IMR-90 (cell line): ENCODE measurements at regions not wholly inside any gene's neighbourhood (a gene's known extent, or its start where the extent isn't known, plus 50 kb on each side); places are given as distances from the start of the nearest gene placed in this dataset.

Source experiments
- ATAC-seq: fragments of 200-7000 bp; cut with Tn5 transposase; 2 replicates; pipeline ENCODE4 v1.9.1; 2020; ENCODE audit warnings: low read depth, mild to moderate bottlenecking, moderate library complexity
- BruUV-seq: library from RNA; stranded (reverse); fragments of 400-500 nt; replicated peaks from 2 replicates; lab custom pipeline; 2021; lab: Mats Ljungman, UMichigan
- CTCF ChIA-PET: fragments of 300-600 bp; formaldehyde crosslinking; extraction: SDS; loops from one replicate; lab custom pipeline; 2021; ENCODE audit warnings: antibody characterized with exemption; lab: Yijun Ruan, JAX
- POLR2A ChIA-PET: fragments of 300-600 bp; sonication (Branson Sonifier 250); formaldehyde crosslinking; loops from one replicate; lab custom pipeline; 2022; ENCODE audit warnings: antibody characterized with exemption; ENCODE audit not compliant: unreplicated experiment; lab: Charles Lee
- DNase-seq: peaks from one replicate; pipeline ENCODE4 v3.0.0; 2013
- H2AFZ ChIP-seq: replicated peaks from 2 replicates; pipeline ENCODE3; 2013; ENCODE audit warnings: low read length, mild to moderate bottlenecking; ENCODE audit not compliant: poor library complexity
- H2AK5ac ChIP-seq: 2 replicates; pipeline ENCODE4 v1.6.1; 2013; ENCODE audit warnings: low read depth, low read length, inconsistent platforms
- H2AK9ac ChIP-seq: replicated peaks from 2 replicates; pipeline ENCODE3; 2013; ENCODE audit warnings: mild to moderate bottlenecking, low read depth, low read length, moderate library complexity; ENCODE audit not compliant: poor library complexity
- H2BK120ac ChIP-seq: 2 replicates; pipeline ENCODE4 v1.6.1; 2013; ENCODE audit warnings: low read depth, low read length, inconsistent platforms
- H2BK15ac ChIP-seq: 3 replicates; pipeline ENCODE4 v1.6.1; 2013; ENCODE audit warnings: low read depth, low read length, inconsistent platforms
- H2BK20ac ChIP-seq: 2 replicates; pipeline ENCODE4 v1.6.1; 2013; ENCODE audit warnings: low read depth, mild to moderate bottlenecking, inconsistent platforms, low read length, moderate library complexity
- H2BK5ac ChIP-seq: 2 replicates; pipeline ENCODE4 v1.6.1; 2013; ENCODE audit warnings: mild to moderate bottlenecking, low read depth, low read length, inconsistent platforms; ENCODE audit not compliant: poor library complexity, severe bottlenecking
- H3K14ac ChIP-seq: replicated peaks from 2 replicates; pipeline ENCODE4 v1.6.1; 2013; ENCODE audit warnings: low read depth, low read length, inconsistent platforms
- H3K18ac ChIP-seq: 2 replicates; pipeline ENCODE4 v1.6.1; 2013; ENCODE audit warnings: low read depth, low read length, control low read depth
- H3K23ac ChIP-seq: 2 replicates; pipeline ENCODE4 v1.6.1; 2013; ENCODE audit warnings: low read depth, low read length, inconsistent platforms
- H3K27ac ChIP-seq: 2 replicates; pipeline ENCODE4 v1.5.1; 2013; ENCODE audit warnings: mild to moderate bottlenecking, control low read depth, low read length; ENCODE audit not compliant: insufficient read depth
- H3K27me3 ChIP-seq: 2 replicates; pipeline ENCODE4 v1.6.1; 2013; ENCODE audit warnings: low read length; ENCODE audit not compliant: control insufficient read depth, insufficient read depth
- H3K36me3 ChIP-seq: 2 replicates; pipeline ENCODE4 v1.6.1; 2013; ENCODE audit warnings: low read length, mixed read lengths; ENCODE audit not compliant: control insufficient read depth, insufficient read depth
- H3K4ac ChIP-seq: 2 replicates; pipeline ENCODE4 v1.6.1; 2013; ENCODE audit warnings: low read depth, low read length, inconsistent platforms
- H3K4me1 ChIP-seq: 2 replicates; pipeline ENCODE4 v1.6.1; 2013; ENCODE audit warnings: low read length, mixed read lengths; ENCODE audit not compliant: control insufficient read depth, insufficient read depth
- H3K4me2 ChIP-seq: 2 replicates; pipeline ENCODE4 v1.6.1; 2013; ENCODE audit warnings: low read depth, mild to moderate bottlenecking, control low read depth, low read length, moderate library complexity
- H3K4me3 ChIP-seq: 2 replicates; pipeline ENCODE4 v1.5.1; 2013; ENCODE audit warnings: low read depth, mild to moderate bottlenecking, control low read depth, low read length, moderate library complexity; ENCODE audit not compliant: insufficient read depth
- H3K56ac ChIP-seq: 2 replicates; pipeline ENCODE4 v1.6.1; 2013; ENCODE audit warnings: low read length, inconsistent platforms; ENCODE audit not compliant: insufficient read depth; ENCODE audit errors: extremely low read depth
- H3K79me1 ChIP-seq, 2 experiments: 2 replicates each; pipeline ENCODE4 v1.6.1; 2013; ENCODE audit warnings: low read length in 2 of 2, inconsistent platforms in 1 of 2, low read depth in 1 of 2
- H3K9ac ChIP-seq: 2 replicates; pipeline ENCODE4 v1.6.1; 2013; ENCODE audit warnings: low read depth, low read length, control low read depth
- H3K9me1 ChIP-seq: 2 replicates; pipeline ENCODE4 v1.6.1; 2013; ENCODE audit warnings: low read length, inconsistent platforms; ENCODE audit not compliant: insufficient read depth
- H3K9me3 ChIP-seq: 2 replicates; pipeline ENCODE4 v1.6.1; 2013; ENCODE audit warnings: low read length; ENCODE audit not compliant: control insufficient read depth, insufficient read depth
- H4K20me1 ChIP-seq: 2 replicates; pipeline ENCODE4 v1.6.1; 2013; ENCODE audit warnings: low read length, inconsistent platforms; ENCODE audit not compliant: insufficient read depth
- H4K5ac ChIP-seq: 2 replicates; pipeline ENCODE4 v1.6.1; 2013; ENCODE audit warnings: mild to moderate bottlenecking, low read depth, low read length, control low read depth
- H4K8ac ChIP-seq, 2 experiments: 2 replicates each; pipeline ENCODE4 v1.6.1; 2013; ENCODE audit warnings: low read depth in 2 of 2, low read length in 2 of 2, control low read depth in 1 of 2, inconsistent platforms in 1 of 2
- H4K91ac ChIP-seq: 2 replicates; pipeline ENCODE4 v1.6.1; 2013; ENCODE audit warnings: low read depth, low read length, inconsistent platforms; ENCODE audit not compliant: insufficient read depth
- BHLHE40 ChIP-seq: fragments of 150-350 bp; IDR thresholded peaks from 2 replicates; pipeline ENCODE4 v1.6.1; 2016; ENCODE audit warnings: mild to moderate bottlenecking, low read depth, low read length
- CEBPB ChIP-seq: IDR thresholded peaks from 2 replicates; pipeline ENCODE4 v1.6.1; 2012; ENCODE audit warnings: low read depth, low read length, improper control_type of control experiment
- CHD1 ChIP-seq: IDR thresholded peaks from 2 replicates; pipeline ENCODE4 v1.6.1; 2012; ENCODE audit warnings: low read depth, low read length, improper control_type of control experiment
- CTCF ChIP-seq: conservative IDR thresholded peaks from 2 replicates; pipeline ENCODE4 v1.5.1; 2012; ENCODE audit warnings: mild to moderate bottlenecking, low read depth, low read length, improper control_type of control experiment
- FOS ChIP-seq: fragments of 150-350 bp; IDR thresholded peaks from 2 replicates; pipeline ENCODE4 v1.6.1; 2016; ENCODE audit warnings: low read depth, low read length
- MAFK ChIP-seq: IDR thresholded peaks from 2 replicates; pipeline ENCODE4 v1.6.1; 2012; ENCODE audit warnings: low read depth, low read length, improper control_type of control experiment
- MXI1 ChIP-seq: IDR thresholded peaks from 2 replicates; pipeline ENCODE4 v1.6.1; 2012; ENCODE audit warnings: low read depth, mild to moderate bottlenecking, low read length, moderate library complexity, borderline replicate concordance
- POLR2A ChIP-seq: IDR thresholded peaks from 2 replicates; pipeline ENCODE4 v1.6.1; 2012; ENCODE audit warnings: mild to moderate bottlenecking, low read depth, low read length
- RFX5 ChIP-seq: IDR thresholded peaks from 2 replicates; pipeline ENCODE4 v1.8.0; 2012; ENCODE audit warnings: low read depth, mild to moderate bottlenecking, low read length, moderate library complexity
- dilution Hi-C: fragments of 300-500 bp; cut with HindIII; formaldehyde crosslinking; loops from one replicate; pipeline ENCODE4 v1.14.3; 2018; ENCODE audit warnings: low sequenced_read_pairs; ENCODE audit not compliant: unreplicated experiment
- in situ Hi-C: fragments of 300-500 bp; cut with MboI; formaldehyde crosslinking; loops from 3 replicates; pipeline ENCODE4 v1.14.3; 2019; ENCODE audit warnings: low sequenced_read_pairs, inconsistent platforms, mixed read lengths
- intact Hi-C: fragments of 100-400 bp; cut with micrococcal nuclease; formaldehyde crosslinking; loops from 2 replicates; pipeline ENCODE4 v1.10.0; 2022
- TF ChIP-seq, protein P1 (sequence below): fragments of 150-350 bp; IDR thresholded peaks from 2 replicates; pipeline ENCODE4 v1.6.1; 2017; ENCODE audit warnings: mild to moderate bottlenecking, antibody characterized with exemption, low read length, low read depth
- TF ChIP-seq, protein P2 (sequence below): fragments of 150-350 bp; IDR thresholded peaks from 2 replicates; pipeline ENCODE4 v1.6.1; 2016; ENCODE audit warnings: low read depth, mild to moderate bottlenecking, low read length, moderate library complexity, borderline replicate concordance

GRCh38 chr4:59409647-59410046, 1790.5 kb upstream of the ADGRL3 start:
- Histone ChIP-seq H3K18ac (no peak overlapping the region), H2BK15ac (no peak overlapping the region), H3K9me1 (no peaks in the 10 kb centered on the region), H2AK9ac (no peak overlapping the region), H3K4me1 (no peaks in the 10 kb centered on the region), H3K4ac (no peak overlapping the region), H2BK120ac (no peak overlapping the region), H3K27me3 (no peaks in the 10 kb centered on the region), H4K20me1 (no peaks in the 10 kb centered on the region), H2AK5ac (no peak overlapping the region), H4K91ac (no peak overlapping the region), H3K4me2 (no peak overlapping the region), H4K8ac (no peak overlapping the region), H3K36me3 (no peaks in the 10 kb centered on the region), H4K5ac (no peak overlapping the region), H3K4me3 (no peak overlapping the region), H3K56ac (no peak overlapping the region), H3K23ac (no peak overlapping the region), H3K9me3 (no peaks in the 10 kb centered on the region; the same call in none of the 2 replicates), H2BK5ac (no peak overlapping the region), H3K9ac (no peak overlapping the region), H3K79me1 (no peaks in the 10 kb centered on the region), H3K27ac (no peak overlapping the region), H3K14ac (no peak overlapping the region), H2BK20ac (no peak overlapping the region), H2AFZ (no peak overlapping the region)
- CTCF ChIA-PET: interaction anchor here (0.6 kb wide), 1 partner anchor 11 kb away, joined by 3 read pairs; no protein-coding TSS in a partner anchor
- no TSS peak for BruUV-seq
- dilution Hi-C loops (no loop called here), in situ Hi-C loops (no loop called here), intact Hi-C loops (no loop called here)
- POLR2A ChIA-PET: no interaction called here
- no peak for ATAC-seq
- TF ChIP-seq RFX5: no peak
- TF ChIP-seq CTCF: no peak
- TF ChIP-seq MXI1: no peak
- TF ChIP-seq, protein P1, sequence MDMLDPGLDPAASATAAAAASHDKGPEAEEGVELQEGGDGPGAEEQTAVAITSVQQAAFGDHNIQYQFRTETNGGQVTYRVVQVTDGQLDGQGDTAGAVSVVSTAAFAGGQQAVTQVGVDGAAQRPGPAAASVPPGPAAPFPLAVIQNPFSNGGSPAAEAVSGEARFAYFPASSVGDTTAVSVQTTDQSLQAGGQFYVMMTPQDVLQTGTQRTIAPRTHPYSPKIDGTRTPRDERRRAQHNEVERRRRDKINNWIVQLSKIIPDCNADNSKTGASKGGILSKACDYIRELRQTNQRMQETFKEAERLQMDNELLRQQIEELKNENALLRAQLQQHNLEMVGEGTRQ: no peak
- no peak for TF ChIP-seq FOS
- TF ChIP-seq BHLHE40: no peak
- no peak for TF ChIP-seq CHD1
- no peak for TF ChIP-seq CEBPB
- TF ChIP-seq MAFK: no peak
- TF ChIP-seq, protein P2, sequence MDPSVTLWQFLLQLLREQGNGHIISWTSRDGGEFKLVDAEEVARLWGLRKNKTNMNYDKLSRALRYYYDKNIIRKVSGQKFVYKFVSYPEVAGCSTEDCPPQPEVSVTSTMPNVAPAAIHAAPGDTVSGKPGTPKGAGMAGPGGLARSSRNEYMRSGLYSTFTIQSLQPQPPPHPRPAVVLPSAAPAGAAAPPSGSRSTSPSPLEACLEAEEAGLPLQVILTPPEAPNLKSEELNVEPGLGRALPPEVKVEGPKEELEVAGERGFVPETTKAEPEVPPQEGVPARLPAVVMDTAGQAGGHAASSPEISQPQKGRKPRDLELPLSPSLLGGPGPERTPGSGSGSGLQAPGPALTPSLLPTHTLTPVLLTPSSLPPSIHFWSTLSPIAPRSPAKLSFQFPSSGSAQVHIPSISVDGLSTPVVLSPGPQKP: no peak
- no peak for TF ChIP-seq POLR2A
- DNase-seq: no peak
